ENCODE measurements at regions not wholly inside any gene's neighbourhood (a gene's known extent, or its start where the extent isn't known, plus 50 kb on each side); places are given as distances from the start of the nearest gene placed in this dataset.

GRCh38 chr21:20760221-20760620 lies 238.0 kb upstream of the NCAM2 start:
- Histone ChIP-seq H3K4me2 (ENCODE audit: low read depth, low read length) (no peak overlapping the region), H3K36me3 (replicated peaks; ENCODE audit: insufficient read depth, low read length) (no peaks in the 10 kb centered on the region), H3K79me2 (ENCODE audit: low read length) (no peaks in the 10 kb centered on the region), H3K4me3 (ENCODE audit: low read length) (no peak overlapping the region), H3K27me3 (replicated peaks; ENCODE audit: insufficient read depth, low read length) (no peaks in the 10 kb centered on the region), H3K9me3 (replicated peaks; ENCODE audit: insufficient read depth, low read length) (no peaks in the 10 kb centered on the region), H3K9me2 (replicated peaks; ENCODE audit: insufficient read depth, low read length) (no peaks in the 10 kb centered on the region), H3K27ac (ENCODE audit: low read length) (no peak overlapping the region), H4K20me1 (ENCODE audit: insufficient read depth, low read length) (no peaks in the 10 kb centered on the region), H2AFZ (ENCODE audit: low read length) (no peak overlapping the region), H3K9ac (ENCODE audit: low read length) (no peak overlapping the region), H3F3A (ENCODE audit: insufficient read depth, low read length) (no peaks in the 10 kb centered on the region), H3K4me1 (ENCODE audit: low read length) (no peaks in the 10 kb centered on the region)
- TF ChIP-seq EZH2 (optimal IDR thresholded peaks at IDR 0.05; ENCODE audit: low read depth, low read length) (no peak), EZH2phosphoT487 (IDR thresholded peaks at IDR 0.05; ENCODE audit: low read length) (no peak)
- DNase-seq = no peak

GRCh38 chr21:20774737-20775136 lies 223.5 kb upstream of the NCAM2 start:
- no peaks in the 10 kb centered on the region for H3K36me3 ChIP-seq (replicated peaks; ENCODE audit: insufficient read depth, low read length)
- no peaks in the 10 kb centered on the region for H3K9me2 ChIP-seq (replicated peaks; ENCODE audit: insufficient read depth, low read length)
- H3K79me2 ChIP-seq (ENCODE audit: low read length) = no peaks in the 10 kb centered on the region
- H4K20me1 ChIP-seq (ENCODE audit: insufficient read depth, low read length) = no peaks in the 10 kb centered on the region
- H3K27me3 ChIP-seq (replicated peaks; ENCODE audit: insufficient read depth, low read length) = no peaks in the 10 kb centered on the region
- H3K4me3 ChIP-seq (ENCODE audit: low read length) = no peak overlapping the region
- H3F3A ChIP-seq (ENCODE audit: insufficient read depth, low read length) = no peaks in the 10 kb centered on the region
- H3K4me2 ChIP-seq (ENCODE audit: low read depth, low read length) = no peak overlapping the region
- no peak overlapping the region for H2AFZ ChIP-seq (ENCODE audit: low read length)
- H3K27ac ChIP-seq (ENCODE audit: low read length) = no peak overlapping the region
- TF ChIP-seq EZH2 (optimal IDR thresholded peaks at IDR 0.05; ENCODE audit: low read depth, low read length) = no peak
- no peak for TF ChIP-seq CTCF (IDR thresholded peaks at IDR 0.05; ENCODE audit: low read length)
- no peak for TF ChIP-seq EZH2phosphoT487 (IDR thresholded peaks at IDR 0.05; ENCODE audit: low read length)
- no peak for DNase-seq
- H3K9ac ChIP-seq (ENCODE audit: low read length) = no peak overlapping the region
- no peaks in the 10 kb centered on the region for H3K9me3 ChIP-seq (replicated peaks; ENCODE audit: insufficient read depth, low read length)
- no peaks in the 10 kb centered on the region for H3K4me1 ChIP-seq (ENCODE audit: low read length)

DNA sequence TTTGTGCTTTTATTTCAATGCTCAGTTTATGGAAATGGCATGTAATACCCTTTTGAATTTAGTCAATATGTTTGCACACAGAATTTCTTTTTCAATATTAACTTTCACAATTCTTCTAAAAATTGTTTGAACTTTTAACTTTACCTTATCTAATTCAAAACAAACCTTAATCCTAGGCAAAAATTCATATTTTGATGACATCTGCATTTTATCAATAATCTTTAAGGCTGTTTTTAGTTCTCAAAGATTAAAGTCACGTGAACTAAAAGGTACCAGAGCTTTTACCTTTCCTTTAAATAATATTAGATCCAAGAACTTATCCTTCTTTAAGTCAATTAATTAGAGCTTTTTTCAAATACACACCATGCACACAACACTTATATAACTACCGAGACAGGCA lies 218.9 kb upstream of the NCAM2 start:
- Histone ChIP-seq H3K9me3 (replicated peaks; ENCODE audit: insufficient read depth, low read length) (no peaks in the 10 kb centered on the region), H3K4me3 (ENCODE audit: low read length) (no peak overlapping the region), H3K27ac (ENCODE audit: low read length) (no peak overlapping the region), H3K36me3 (replicated peaks; ENCODE audit: insufficient read depth, low read length) (no peaks in the 10 kb centered on the region), H3K4me1 (ENCODE audit: low read length) (no peaks in the 10 kb centered on the region), H3K79me2 (ENCODE audit: low read length) (no peaks in the 10 kb centered on the region), H3K4me2 (ENCODE audit: low read depth, low read length) (no peak overlapping the region), H3F3A (ENCODE audit: insufficient read depth, low read length) (no peaks in the 10 kb centered on the region), H3K9ac (ENCODE audit: low read length) (no peak overlapping the region), H3K27me3 (replicated peaks; ENCODE audit: insufficient read depth, low read length) (no peaks in the 10 kb centered on the region), H3K9me2 (replicated peaks; ENCODE audit: insufficient read depth, low read length) (no peaks in the 10 kb centered on the region), H4K20me1 (ENCODE audit: insufficient read depth, low read length) (no peaks in the 10 kb centered on the region), H2AFZ (ENCODE audit: low read length) (no peak overlapping the region)
- no peak for DNase-seq
- no peak for TF ChIP-seq EZH2 (optimal IDR thresholded peaks at IDR 0.05; ENCODE audit: low read depth, low read length)
- TF ChIP-seq EZH2phosphoT487 (IDR thresholded peaks at IDR 0.05; ENCODE audit: low read length) = no peak
- no peak for TF ChIP-seq CTCF (IDR thresholded peaks at IDR 0.05; ENCODE audit: low read length)

DNA sequence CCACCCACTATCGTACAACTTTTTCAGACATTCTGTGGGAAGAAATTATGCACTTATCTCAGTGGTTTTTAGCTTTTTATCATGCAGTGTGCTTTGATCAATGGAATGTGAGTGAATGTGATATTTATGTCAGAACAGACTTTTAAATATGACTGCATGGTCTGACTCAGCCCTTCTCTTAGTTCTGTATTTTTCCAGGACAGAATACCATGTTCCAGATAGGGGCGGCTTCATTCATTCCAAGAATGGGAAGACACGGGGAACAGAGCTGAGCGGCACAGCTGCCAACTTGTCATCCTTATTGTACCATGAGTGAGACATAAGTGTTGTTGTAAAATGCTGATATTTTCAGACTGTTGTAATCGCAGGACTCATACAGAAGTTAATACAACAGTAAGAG lies 214.6 kb upstream of the NCAM2 start:
- no peaks in the 10 kb centered on the region for H3K79me2 ChIP-seq (ENCODE audit: low read length)
- no peaks in the 10 kb centered on the region for H3K9me2 ChIP-seq (replicated peaks; ENCODE audit: insufficient read depth, low read length)
- H3K4me3 ChIP-seq (ENCODE audit: low read length) = no peak overlapping the region
- no peak overlapping the region for H3K4me2 ChIP-seq (ENCODE audit: low read depth, low read length)
- H3K27me3 ChIP-seq (replicated peaks; ENCODE audit: insufficient read depth, low read length) = no peaks in the 10 kb centered on the region
- H3K9me3 ChIP-seq (replicated peaks; ENCODE audit: insufficient read depth, low read length) = no peaks in the 10 kb centered on the region
- no peaks in the 10 kb centered on the region for H3F3A ChIP-seq (ENCODE audit: insufficient read depth, low read length)
- no peaks in the 10 kb centered on the region for H3K36me3 ChIP-seq (replicated peaks; ENCODE audit: insufficient read depth, low read length)
- TF ChIP-seq EZH2phosphoT487 (IDR thresholded peaks at IDR 0.05; ENCODE audit: low read length) (no peak), CTCF (IDR thresholded peaks at IDR 0.05; ENCODE audit: low read length) (no peak), EZH2 (optimal IDR thresholded peaks at IDR 0.05; ENCODE audit: low read depth, low read length) (no peak)
- DNase-seq = no peak
- no peak overlapping the region for H2AFZ ChIP-seq (ENCODE audit: low read length)
- H3K4me1 ChIP-seq (ENCODE audit: low read length) = no peaks in the 10 kb centered on the region
- no peak overlapping the region for H3K9ac ChIP-seq (ENCODE audit: low read length)
- H4K20me1 ChIP-seq (ENCODE audit: insufficient read depth, low read length) = no peaks in the 10 kb centered on the region
- no peak overlapping the region for H3K27ac ChIP-seq (ENCODE audit: low read length)

Data from MM.1S (cell line).